ENCODE measurements at regions not wholly inside any gene's neighbourhood (a gene's known extent, or its start where the extent isn't known, plus 50 kb on each side); places are given as distances from the start of the nearest gene placed in this dataset.

GRCh38 chr14:101055776-101056374 is 152.4 kb upstream of the RTL1 start:
- TF ChIP-seq CTCF (IDR thresholded peaks at IDR 0.05) (no peak), POLR2A (IDR thresholded peaks at IDR 0.05) (no peak), EP300 (IDR thresholded peaks at IDR 0.05) (no peak)

Data from suprapubic skin (tissue), 3 donors.